NAMALWA (cell line): ENCODE measurements at regions not wholly inside any gene's neighbourhood (a gene's known extent, or its start where the extent isn't known, plus 50 kb on each side); places are given as distances from the start of the nearest gene placed in this dataset.

ENCODE experiments used
- DNase-seq: peaks from one replicate; pipeline ENCODE4 v3.0.0-alpha.2; 2015; ENCODE audit warnings: low spot score

GRCh38 chr2:161571051-161571429, 53.2 kb upstream of the SLC4A10 start:
- DNase-seq: no peak
